ENCODE measurements at regions not wholly inside any gene's neighbourhood (a gene's known extent, or its start where the extent isn't known, plus 50 kb on each side); places are given as distances from the start of the nearest gene placed in this dataset.

- H3K27me3 Mint-ChIP-seq (ENCODE audit: low read depth), result peaks cover 3% of the 10 kb centered on the region
- peaks cover 18% of the 10 kb centered on the region for H3K9me3 Mint-ChIP-seq
- TF ChIP-seq, protein P1, sequence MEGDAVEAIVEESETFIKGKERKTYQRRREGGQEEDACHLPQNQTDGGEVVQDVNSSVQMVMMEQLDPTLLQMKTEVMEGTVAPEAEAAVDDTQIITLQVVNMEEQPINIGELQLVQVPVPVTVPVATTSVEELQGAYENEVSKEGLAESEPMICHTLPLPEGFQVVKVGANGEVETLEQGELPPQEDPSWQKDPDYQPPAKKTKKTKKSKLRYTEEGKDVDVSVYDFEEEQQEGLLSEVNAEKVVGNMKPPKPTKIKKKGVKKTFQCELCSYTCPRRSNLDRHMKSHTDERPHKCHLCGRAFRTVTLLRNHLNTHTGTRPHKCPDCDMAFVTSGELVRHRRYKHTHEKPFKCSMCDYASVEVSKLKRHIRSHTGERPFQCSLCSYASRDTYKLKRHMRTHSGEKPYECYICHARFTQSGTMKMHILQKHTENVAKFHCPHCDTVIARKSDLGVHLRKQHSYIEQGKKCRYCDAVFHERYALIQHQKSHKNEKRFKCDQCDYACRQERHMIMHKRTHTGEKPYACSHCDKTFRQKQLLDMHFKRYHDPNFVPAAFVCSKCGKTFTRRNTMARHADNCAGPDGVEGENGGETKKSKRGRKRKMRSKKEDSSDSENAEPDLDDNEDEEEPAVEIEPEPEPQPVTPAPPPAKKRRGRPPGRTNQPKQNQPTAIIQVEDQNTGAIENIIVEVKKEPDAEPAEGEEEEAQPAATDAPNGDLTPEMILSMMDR (IDR thresholded peaks at IDR 0.05; ENCODE audit: unreplicated experiment in 3 of 3), result no peak
Measured at GRCh38 chr19:13579388-13580060, 73.2 kb upstream of the CACNA1A start.

DNA sequence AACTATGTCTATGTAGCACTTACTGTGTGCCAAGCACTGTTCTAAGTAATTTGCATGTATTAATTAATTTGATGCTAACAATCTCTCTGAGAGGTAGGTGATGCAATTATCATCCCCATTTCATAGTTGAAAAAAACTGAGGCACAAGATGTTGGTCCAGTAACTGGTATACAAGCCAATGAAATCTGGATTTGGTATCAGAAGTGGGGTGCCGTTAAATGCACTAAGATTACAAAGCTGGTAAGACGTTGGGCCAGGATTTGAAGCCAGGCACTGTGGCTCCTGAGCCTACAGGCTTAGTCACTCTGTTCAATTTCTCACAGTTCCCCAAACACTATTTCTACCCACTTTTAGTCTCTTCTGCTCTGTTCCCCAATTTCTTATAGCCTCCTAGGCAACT, 70.4 kb upstream of the CACNA1A start:
- peaks cover 18% of the 10 kb centered on the region for H3K9me3 Mint-ChIP-seq
- no peaks in the 10 kb centered on the region for H3K36me3 Mint-ChIP-seq (ENCODE audit: low read depth)

More at GRCh38 chr19:13579388-13580060, 73.2 kb upstream of the CACNA1A start:
- H3K36me3 Mint-ChIP-seq (ENCODE audit: low read depth), result no peaks in the 10 kb centered on the region
- no peak overlapping the region for H3K27ac Mint-ChIP-seq
- H3K4me3 Mint-ChIP-seq, result no peak overlapping the region
- no peaks in the 10 kb centered on the region for H3K4me1 Mint-ChIP-seq

DNA sequence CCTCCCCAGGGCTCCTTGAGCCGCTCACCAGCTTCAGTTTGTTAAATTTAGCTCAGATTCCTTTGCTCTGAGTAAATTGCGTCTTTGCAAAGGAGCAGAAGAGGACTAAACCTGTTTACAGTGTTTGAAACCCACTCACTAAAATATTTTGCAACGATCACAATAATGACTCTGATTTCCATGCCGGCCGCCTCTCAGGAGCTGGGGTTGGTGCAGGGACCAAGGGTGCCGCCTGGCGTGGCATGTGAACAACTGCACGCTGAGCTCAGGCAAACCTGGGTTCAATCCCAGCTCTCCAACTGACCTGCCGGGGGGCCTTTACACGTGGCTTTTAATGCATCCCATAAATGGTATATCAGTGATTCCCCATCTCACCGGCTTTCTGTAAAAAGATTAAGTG, 68.7 kb upstream of the CACNA1A start:
- TF ChIP-seq, protein P1 (IDR thresholded peaks at IDR 0.05; ENCODE audit: unreplicated experiment in 3 of 3), result peak in 1 of 3 experiments; percentile 14
- H3K27me3 Mint-ChIP-seq (ENCODE audit: low read depth), result peaks cover 13% of the 10 kb centered on the region
- peaks cover 18% of the 10 kb centered on the region for H3K9me3 Mint-ChIP-seq
- no peak overlapping the region for H3K4me3 Mint-ChIP-seq
- no peaks in the 10 kb centered on the region for H3K36me3 Mint-ChIP-seq (ENCODE audit: low read depth)
- H3K4me1 Mint-ChIP-seq, result no peaks in the 10 kb centered on the region
- H3K27ac Mint-ChIP-seq, result no peak overlapping the region

More for the DNA sequence above, 70.4 kb upstream of the CACNA1A start:
- Mint-ChIP-seq H3K4me3 (no peak overlapping the region), H3K27me3 (ENCODE audit: low read depth) (peaks cover 7% of the 10 kb centered on the region), H3K4me1 (no peaks in the 10 kb centered on the region), H3K27ac (no peak overlapping the region)
- TF ChIP-seq, protein P1 (IDR thresholded peaks at IDR 0.05; ENCODE audit: unreplicated experiment in 3 of 3), result no peak

DNA sequence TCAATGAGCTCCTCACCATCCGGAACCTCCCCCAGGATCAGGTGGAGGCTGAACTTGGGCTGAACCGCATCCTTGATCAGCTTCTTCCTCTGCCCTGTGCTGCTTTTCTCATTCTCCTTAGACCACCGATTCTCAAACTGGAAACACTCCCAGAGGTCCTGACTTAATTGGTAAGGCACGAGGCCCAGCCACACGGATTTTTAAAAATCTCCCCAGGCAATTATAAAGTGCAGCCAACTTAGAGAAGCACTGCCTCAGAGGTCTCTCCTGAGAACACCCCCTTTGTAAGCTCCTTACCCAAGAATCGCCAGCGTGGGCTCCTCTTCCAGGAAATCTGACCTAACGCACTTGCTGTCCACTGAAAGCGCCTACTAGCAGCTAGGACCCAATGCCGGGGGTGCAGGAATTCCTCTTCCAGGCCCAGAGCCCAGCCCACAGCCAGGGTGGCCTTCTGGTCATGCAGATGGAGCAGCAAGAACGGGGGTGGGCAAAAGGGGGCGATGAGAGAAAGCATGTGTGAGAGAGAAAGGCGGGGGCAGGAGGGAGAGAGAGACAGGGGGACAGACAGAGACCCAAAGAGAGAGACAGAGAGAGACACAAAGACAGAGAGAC, 66.9 kb upstream of the CACNA1A start:
- Mint-ChIP-seq H3K9me3 (peaks cover 15% of the 10 kb centered on the region), H3K27ac (no peak overlapping the region)
- TF ChIP-seq, protein P1 (IDR thresholded peaks at IDR 0.05; ENCODE audit: unreplicated experiment in 3 of 3), result no peak

GRCh38 chr19:13561461-13561860, 55.2 kb upstream of the CACNA1A start:
- H3K36me3 Mint-ChIP-seq (ENCODE audit: low read depth), result no peaks in the 10 kb centered on the region
- H3K27ac Mint-ChIP-seq, result no peak overlapping the region
- peaks cover 19% of the 10 kb centered on the region for H3K27me3 Mint-ChIP-seq (ENCODE audit: low read depth)
- TF ChIP-seq, protein P1 (IDR thresholded peaks at IDR 0.05; ENCODE audit: unreplicated experiment in 3 of 3), result no peak
- H3K9me3 Mint-ChIP-seq, result no peaks in the 10 kb centered on the region
- no peaks in the 10 kb centered on the region for H3K4me1 Mint-ChIP-seq
- H3K4me3 Mint-ChIP-seq, result no peak overlapping the region

More for the DNA sequence above, 66.9 kb upstream of the CACNA1A start:
- Mint-ChIP-seq H3K36me3 (ENCODE audit: low read depth) (no peaks in the 10 kb centered on the region), H3K4me3 (no peak overlapping the region), H3K27me3 (ENCODE audit: low read depth) (peaks cover 13% of the 10 kb centered on the region), H3K4me1 (no peaks in the 10 kb centered on the region)

Measured in nephron (organoid).